T47D (cell line): ENCODE measurements at regions not wholly inside any gene's neighbourhood (a gene's known extent, or its start where the extent isn't known, plus 50 kb on each side); places are given as distances from the start of the nearest gene placed in this dataset.

Source experiments
- DNase-seq, 2 experiments: peaks; one replicate each; pipeline versions ENCODE4 v3.0.0 to v3.0.0-alpha.2; 2011 to 2012; ENCODE audit warnings: low read depth in 1 of 2, low spot score in 1 of 2
- JUND ChIP-seq: IDR thresholded peaks from 2 replicates; pipeline ENCODE4 v1.6.1; 2012; ENCODE audit warnings: low read depth
- in situ Hi-C: cut with HindIII; loops from 2 replicates; pipeline ENCODE4 v1.10.0; 2016; ENCODE audit warnings: low sequenced_read_pairs, low pct_unique_long_range_greater_than_20kb

DNA sequence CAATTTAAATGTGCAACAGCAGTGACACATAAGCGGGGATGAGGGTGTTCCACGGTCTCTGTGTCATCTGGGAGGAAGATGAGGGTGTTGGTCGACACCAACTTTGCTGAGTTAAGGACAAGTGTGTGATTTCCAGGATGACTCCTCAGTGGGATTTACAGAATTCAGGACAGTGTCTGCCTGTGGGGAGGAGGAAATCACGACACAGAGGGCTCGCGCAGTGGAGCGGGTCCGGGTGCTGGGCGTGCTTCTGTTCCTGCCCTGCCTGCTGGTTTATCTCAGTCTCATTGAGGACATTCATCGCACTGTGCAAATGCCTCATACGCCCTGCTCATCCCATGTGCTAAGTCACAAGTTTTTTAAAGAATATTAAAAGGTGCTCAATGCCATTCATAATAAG lies 73.7 kb upstream of the ADAMTS2 start:
- in situ Hi-C loops, result no loop called here
- no peak for TF ChIP-seq JUND
- no peak for DNase-seq

DNA sequence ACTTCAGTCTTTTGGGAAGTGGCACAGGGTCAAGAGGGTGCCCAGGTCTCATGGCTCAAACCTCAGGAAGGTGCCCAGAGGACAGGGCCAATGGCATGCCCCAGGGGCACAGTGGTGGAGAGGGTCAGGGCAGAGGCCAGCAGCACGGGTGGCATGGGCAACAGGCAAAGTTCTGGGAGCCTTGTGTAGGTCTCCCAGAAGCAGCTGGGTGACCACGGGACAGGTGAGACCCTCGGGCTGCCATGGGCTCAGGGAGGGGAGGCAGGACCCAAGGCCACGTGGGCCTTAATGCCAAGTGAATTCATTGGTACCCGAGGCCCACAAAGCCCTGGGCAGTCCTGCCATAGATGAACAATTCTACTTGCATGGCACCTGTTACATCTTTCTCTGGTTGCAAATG lies 72.4 kb upstream of the ADAMTS2 start:
- no peak for TF ChIP-seq JUND
- DNase-seq, result no peak
- in situ Hi-C loops, result no loop called here

DNA sequence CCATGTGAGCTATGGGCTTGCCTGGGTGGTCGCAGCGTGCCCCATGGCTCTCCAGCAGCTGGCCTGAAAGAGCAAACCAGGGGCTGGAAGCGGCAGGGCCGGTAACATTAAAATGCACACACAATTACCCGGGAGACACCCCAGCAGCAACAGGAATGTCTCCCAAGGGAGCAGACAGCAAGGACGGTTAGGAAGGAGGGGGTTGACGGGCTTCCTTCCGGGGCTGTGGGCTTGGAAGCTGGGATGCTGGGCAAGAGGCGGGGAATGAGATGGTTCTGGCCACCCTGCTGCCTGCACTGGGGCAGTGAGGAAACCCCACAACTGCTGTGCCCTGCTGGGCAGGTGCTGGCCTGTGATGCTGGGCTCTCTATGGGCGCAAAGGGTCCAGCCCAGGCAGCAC lies 71.8 kb upstream of the ADAMTS2 start:
- in situ Hi-C loops, result no loop called here
- DNase-seq, result no peak
- TF ChIP-seq JUND, result no peak

DNA sequence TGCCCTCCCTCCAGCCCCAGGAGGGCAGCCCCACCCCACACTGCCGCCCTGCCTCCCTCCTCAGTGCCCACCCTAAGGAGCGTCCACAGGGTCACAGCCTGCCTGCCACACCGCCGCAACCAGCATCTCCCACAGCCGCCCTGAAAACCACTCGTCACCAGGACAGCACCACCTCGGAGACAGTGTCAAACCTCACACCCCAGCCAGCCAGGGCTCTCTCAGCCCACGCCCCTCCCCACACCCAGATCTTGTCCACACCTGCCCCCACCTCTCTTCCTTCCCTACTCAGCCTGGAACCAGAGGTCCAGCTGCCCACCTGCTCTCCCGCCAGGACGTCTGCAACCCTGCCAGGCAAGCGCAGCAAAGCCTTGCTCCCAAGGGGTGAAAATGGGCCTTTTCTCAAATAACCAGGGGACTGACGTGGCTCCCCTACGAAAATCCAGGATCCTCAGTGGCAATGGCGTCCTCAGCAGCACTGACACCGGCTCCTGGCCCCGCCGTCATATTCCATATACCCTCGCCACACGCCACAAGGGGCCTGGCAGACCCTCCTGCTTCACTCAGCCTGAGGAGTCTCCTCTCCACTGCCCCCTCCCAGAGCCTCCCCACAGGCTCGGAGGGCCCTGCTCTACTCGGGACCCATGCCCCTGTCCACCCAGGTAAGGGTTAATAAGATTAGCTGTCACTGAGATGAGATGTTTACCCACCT lies 71.0 kb upstream of the ADAMTS2 start:
- TF ChIP-seq JUND, result no peak
- DNase-seq, result no peak
- in situ Hi-C loops, result no loop called here

DNA sequence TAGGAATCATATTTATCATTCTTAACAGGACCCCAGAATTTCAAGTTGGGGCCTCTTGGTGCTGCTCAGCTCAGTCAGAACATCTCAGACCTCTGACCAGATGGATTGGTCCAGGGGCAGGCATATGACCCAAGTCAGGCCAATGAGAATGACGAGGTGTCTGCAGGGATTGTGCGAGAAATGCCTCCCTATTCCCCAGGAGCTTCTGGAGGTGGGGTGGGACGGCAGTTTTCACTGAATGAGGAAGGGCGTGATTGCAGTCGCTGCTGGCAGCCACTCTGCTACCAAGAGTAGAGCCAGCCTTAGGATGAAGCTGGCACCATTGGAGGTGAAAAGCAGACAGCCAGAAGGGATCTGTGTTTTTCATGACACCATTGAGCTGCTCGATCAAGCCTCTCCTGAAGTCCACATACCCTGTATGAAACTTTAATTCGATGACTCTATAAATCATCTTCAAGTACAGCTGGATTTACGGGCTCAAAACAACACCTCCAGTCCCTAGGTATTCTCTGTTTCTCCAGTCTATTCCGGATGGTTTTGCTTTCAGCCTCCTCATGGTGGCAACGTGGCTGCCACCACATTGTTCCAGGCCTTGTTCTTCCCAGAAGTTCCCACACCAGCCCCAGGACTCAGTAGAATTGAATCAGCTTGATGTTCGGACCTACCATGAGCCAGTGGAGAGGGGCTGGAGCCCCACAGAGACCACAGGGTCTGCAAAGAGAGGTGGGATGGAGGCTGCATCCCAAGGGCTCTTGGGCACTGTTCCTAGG lies 70.2 kb upstream of the ADAMTS2 start:
- in situ Hi-C loops, result no loop called here
- DNase-seq, result no peak
- no peak for TF ChIP-seq JUND

DNA sequence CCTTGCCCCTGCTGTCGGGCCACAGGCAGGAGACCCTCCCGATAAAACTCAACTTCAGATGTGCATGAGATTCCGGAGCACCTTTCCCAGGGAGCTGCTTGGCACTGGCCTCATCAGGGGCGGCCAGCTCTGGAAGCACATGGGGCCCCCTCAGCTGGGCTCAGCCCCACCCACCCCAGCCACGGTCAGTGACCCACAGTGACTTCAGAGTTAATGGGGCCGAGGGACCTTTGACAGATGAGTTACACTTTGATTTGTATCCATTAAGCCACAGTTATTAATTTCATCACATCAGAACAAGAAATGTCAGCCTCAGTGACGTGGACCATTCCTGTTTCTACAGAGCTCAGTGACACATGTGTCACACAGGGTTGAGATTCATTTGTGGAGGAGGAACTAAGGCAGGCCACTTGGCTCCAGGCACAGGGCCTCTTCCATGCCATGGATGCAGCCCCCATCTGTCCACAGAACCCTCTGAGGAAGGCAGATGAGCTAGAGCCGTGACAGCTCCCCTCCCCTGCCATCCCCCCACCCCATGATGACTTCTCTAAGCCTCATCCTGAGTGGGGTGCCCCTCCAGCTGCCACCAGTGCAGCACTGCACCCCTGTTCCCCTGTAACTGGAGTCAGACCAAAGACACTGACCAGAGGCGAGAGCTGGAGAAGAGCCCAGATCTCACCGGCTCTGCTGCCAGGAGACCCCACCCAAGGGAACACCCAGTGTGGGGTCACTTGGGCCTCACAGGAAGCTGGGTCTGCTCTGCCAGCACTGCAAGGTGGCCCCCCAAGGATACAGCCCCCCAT lies 69.4 kb upstream of the ADAMTS2 start:
- in situ Hi-C loops, result no loop called here
- no peak for DNase-seq
- TF ChIP-seq JUND, result no peak

DNA sequence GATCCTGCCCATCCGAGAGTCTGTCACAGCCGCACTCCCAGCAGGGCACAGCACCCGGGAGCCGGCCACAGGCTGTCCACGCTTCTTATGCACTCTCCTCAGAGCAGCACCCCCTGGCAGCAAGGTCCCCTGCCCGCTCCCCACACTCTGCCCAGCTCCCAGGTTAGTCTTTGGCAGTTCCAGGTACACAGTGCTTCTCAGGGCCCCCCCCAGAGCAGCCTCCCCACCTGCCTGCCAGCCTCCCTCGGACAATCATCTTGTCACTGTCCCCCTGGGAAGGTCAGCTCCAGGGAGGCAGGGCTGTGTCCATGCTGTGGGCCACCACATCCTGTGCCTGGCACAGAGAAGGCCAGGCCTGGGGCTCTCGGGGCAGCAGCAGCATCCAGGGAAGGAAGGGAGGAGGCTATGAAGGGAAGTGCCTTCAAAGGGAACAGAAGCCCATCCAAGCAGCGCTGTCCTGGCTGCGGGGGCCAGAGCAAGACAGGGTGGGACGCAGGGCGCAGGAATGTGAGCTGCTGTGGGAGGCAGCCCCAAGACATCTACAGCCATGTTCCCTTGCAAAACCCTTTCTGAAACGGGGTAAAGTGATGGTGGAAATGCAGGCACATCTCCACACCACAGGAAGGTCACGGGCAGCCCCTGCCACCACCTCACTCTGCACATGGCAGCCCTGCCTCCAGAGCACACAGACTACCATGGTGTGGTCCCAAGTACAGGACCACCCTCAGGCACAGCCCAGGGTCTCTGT lies 68.6 kb upstream of the ADAMTS2 start:
- TF ChIP-seq JUND, result no peak
- in situ Hi-C loops, result no loop called here
- DNase-seq, result no peak

DNA sequence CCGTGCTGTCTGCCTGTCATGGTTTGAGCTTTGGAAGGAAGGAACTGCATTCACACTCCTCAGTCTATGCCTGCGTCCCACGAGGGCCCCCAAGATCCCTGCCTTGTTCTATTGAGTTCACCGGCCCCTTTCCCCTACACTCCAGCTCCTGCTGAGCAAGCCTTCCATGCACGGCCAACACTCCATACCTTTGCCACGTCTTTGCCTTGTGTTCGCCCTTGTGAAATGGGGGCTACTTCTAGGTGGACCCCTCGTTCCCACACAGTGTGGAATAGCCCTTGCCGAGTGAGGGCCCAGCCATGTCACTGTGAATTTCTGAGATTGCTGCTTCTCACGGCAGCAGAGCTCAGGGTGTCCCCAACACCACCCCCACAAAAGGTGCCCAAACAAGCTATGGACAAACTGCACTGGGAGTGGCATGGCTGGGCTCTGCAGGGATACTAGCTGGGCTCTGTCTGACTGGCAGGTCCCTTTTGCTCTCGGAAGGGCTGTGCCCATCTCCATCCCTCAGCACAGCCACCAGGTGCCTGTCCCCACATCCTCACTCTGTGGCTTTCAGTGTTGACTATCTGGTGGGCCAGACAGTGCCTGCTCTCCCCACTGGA lies 67.9 kb upstream of the ADAMTS2 start:
- in situ Hi-C loops, result no loop called here
- no peak for TF ChIP-seq JUND
- DNase-seq, result no peak

DNA sequence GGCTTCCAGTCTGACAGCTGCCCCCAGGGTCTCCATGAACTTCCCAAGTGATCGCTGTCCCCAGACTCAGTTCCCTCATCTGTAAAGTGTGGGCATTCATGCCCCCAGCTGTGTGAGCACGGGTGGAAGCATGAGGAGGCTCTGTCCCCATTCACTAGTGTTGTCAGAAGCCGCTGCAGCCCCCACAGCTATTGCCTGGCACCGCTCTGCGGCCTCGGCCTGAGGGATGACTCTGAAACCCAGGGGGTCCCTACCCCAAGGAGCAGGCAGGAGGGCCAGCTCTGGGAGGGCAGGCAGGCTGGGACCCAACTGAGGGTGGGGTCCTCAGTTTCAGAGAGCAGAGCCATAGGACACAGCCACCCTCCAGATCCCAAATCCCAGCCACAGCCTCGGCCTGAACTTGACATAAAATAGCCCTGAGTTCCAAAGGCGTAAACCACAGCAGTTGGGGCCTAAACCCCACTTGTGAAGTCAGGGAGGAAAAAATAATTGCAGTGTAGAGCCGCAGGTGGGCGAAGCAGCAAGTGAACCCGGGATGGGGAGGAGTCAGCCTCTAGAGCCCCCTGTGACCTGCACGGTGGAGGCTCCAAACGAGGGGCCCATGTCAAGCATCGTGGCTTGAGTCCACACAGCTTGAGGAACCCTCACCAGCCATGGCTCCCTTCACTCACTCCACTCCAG lies 66.0 kb upstream of the ADAMTS2 start:
- in situ Hi-C loops, result no loop called here
- no peak for TF ChIP-seq JUND
- no peak for DNase-seq

DNA sequence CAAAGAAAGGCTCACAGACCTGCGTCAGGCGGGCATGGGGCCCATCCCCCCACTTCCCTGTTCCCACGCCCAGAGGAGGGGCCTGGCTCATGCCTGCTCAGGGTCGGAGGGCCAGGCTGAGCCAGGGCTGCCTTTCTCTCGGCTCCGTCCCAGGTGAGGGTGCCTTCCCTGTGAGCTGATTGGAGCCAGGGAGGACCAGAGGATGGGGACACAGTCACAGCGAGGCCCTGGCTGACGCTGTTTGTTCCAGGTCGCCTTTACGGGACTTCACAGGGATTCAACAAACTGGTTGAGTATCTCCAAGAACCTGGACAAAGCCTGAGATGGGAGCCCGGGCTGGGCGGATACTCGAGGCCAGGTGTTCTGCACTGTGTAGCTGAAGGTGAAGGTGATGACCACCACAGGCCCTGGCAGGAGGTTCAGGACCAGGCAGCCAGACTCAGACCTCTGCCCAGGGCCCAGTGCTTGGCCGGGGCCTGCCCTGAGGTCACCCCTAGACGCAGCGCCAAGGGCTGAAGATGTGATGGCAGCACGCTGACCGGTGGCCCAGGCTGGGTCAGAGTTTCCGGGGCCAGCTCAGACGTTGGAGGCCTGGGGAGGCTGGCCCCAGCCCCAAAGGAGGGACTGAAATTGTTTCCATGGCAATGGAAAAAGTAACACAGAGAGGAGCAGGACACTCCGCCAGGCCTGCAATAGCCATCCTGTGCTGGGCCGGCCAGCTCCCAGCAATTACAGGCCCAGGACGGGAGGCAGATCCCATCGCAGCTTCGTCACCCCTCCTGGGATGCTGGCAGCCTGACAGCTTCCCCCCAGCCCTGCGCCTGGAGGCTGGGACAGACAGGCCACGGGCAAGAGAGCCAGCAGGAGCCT lies 65.3 kb upstream of the ADAMTS2 start:
- TF ChIP-seq JUND, result no peak
- in situ Hi-C loops, result no loop called here
- no peak for DNase-seq

DNA sequence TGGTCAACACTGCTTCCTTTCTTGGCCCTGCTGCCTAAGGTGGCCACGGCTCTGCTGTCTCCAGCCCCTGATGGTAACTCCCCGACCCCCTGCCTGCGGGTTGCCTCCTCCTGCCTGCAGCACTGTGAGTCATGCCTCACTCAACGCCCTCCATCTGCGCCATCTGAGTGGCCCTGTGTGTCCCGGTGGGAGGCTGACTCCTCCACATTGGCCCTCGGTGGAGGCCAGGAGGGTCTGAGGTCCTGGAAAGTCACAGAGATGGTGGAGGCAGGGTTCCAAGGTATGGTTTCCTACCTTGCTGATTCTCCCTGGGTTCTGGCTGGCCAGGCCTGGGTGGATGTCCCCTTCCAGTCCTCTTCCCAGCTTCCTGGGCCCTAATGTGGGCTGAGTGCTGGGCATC lies 64.5 kb upstream of the ADAMTS2 start:
- DNase-seq, result no peak
- in situ Hi-C loops, result no loop called here
- no peak for TF ChIP-seq JUND
